HL-60 (cell line): ENCODE measurements at regions not wholly inside any gene's neighbourhood (a gene's known extent, or its start where the extent isn't known, plus 50 kb on each side); places are given as distances from the start of the nearest gene placed in this dataset.

Experiments
- DNase-seq, 2 experiments: peaks; one replicate each; pipeline ENCODE4 v3.0.0-alpha.2; 2010 to 2020; ENCODE audit warnings: low read depth in 1 of 2, low spot score in 1 of 2
- H3K27ac ChIP-seq: fragments of 250-450 bp; sonication (Bioruptor Pico); replicated peaks from 2 replicates; pipeline ENCODE4 v1.5.1; 2020; ENCODE audit warnings: mild to moderate bottlenecking, moderate library complexity
- H3K27me3 ChIP-seq: fragments of 250-450 bp; sonication (Bioruptor Pico); 2 replicates; pipeline ENCODE4 v1.5.1; 2021; ENCODE audit warnings: mild to moderate bottlenecking, moderate library complexity; ENCODE audit not compliant: insufficient read depth, poor library complexity, severe bottlenecking
- H3K4me3 ChIP-seq: replicated peaks from 2 replicates; pipeline ENCODE4 v1.5.1; 2011; ENCODE audit warnings: mild to moderate bottlenecking, control low read depth, low read length; ENCODE audit not compliant: insufficient read depth
- CTCF ChIP-seq: IDR thresholded peaks from one replicate; pipeline ENCODE4 v1.5.1; 2011; ENCODE audit warnings: low read length, control low read depth, inconsistent platforms; ENCODE audit not compliant: insufficient read depth
- GABPA ChIP-seq: IDR thresholded peaks from 2 replicates; pipeline ENCODE4 v1.6.1; 2012; ENCODE audit warnings: low read depth
- POLR2AphosphoS5 ChIP-seq: IDR thresholded peaks from 2 replicates; pipeline ENCODE4 v1.6.1; 2012; ENCODE audit warnings: low read depth
- REST ChIP-seq: IDR thresholded peaks from 2 replicates; pipeline ENCODE4 v1.6.1; 2012; ENCODE audit warnings: low read depth; ENCODE audit not compliant: insufficient replicate concordance
- SPI1 ChIP-seq: IDR thresholded peaks from 2 replicates; pipeline ENCODE4 v1.6.1; 2012; ENCODE audit warnings: low read depth, mild to moderate bottlenecking, borderline replicate concordance

- Histone ChIP-seq H3K4me3 (no peak overlapping the region), H3K27me3 (peaks cover 8% of the 10 kb centered on the region), H3K27ac (no peak overlapping the region)
- DNase-seq = no peak
- no peak for TF ChIP-seq POLR2AphosphoS5
These were observed 178.2 kb upstream of the CST7 start for GRCh38 chr20:24770628-24771541.

- Histone ChIP-seq H3K27ac (no peak overlapping the region), H3K27me3 (peaks cover 8% of the 10 kb centered on the region), H3K4me3 (no peak overlapping the region)
- TF ChIP-seq GABPA (no peak), REST (no peak), POLR2AphosphoS5 (no peak), SPI1 (no peak), CTCF (no peak)
- no peak for DNase-seq
These were observed 177.5 kb upstream of the CST7 start for GRCh38 chr20:24771542-24772061.

GRCh38 chr20:24772667-24773066 lies 176.4 kb upstream of the CST7 start:
- TF ChIP-seq REST (no peak), GABPA (no peak), CTCF (no peak), SPI1 (no peak), POLR2AphosphoS5 (no peak)
- no peak overlapping the region for H3K27ac ChIP-seq
- no peak for DNase-seq
- H3K4me3 ChIP-seq = no peak overlapping the region
- H3K27me3 ChIP-seq = peaks cover 8% of the 10 kb centered on the region

GRCh38 chr20:24773168-24773567 lies 175.9 kb upstream of the CST7 start:
- no peak for DNase-seq
- TF ChIP-seq CTCF (no peak), SPI1 (no peak), POLR2AphosphoS5 (no peak), GABPA (no peak), REST (no peak)
- H3K27me3 ChIP-seq = peaks cover 8% of the 10 kb centered on the region
- no peak overlapping the region for H3K27ac ChIP-seq
- H3K4me3 ChIP-seq = no peak overlapping the region
